ENCODE measurements at regions not wholly inside any gene's neighbourhood (a gene's known extent, or its start where the extent isn't known, plus 50 kb on each side); places are given as distances from the start of the nearest gene placed in this dataset.
"Not testable (repeated sequence)": the region's sequence is repeated elsewhere in the genome, so short reads cannot be mapped to it uniquely, and the experiment has no call there.

GRCh38 chrX:55919367-55920221, 202.0 kb downstream of the RRAGB start:
- in situ Hi-C loops (cut with MboI; ENCODE audit: low sequenced_read_pairs, unreplicated experiment), result loop anchor here (25.0 kb wide), 1 partner anchor 318 kb away; the partner anchor contains the start of gene KLF8
- DNase-seq (ENCODE audit: low spot score), result peak; percentile 20
- no peak for TF ChIP-seq CTCF (IDR thresholded peaks at IDR 0.05; ENCODE audit: borderline replicate concordance, control extremely low read depth, extremely low read depth, insufficient read depth, missing control alignments)

- no peak for DNase-seq (ENCODE audit: low spot score)
- no peak for TF ChIP-seq CTCF (IDR thresholded peaks at IDR 0.05; ENCODE audit: borderline replicate concordance, control extremely low read depth, extremely low read depth, insufficient read depth, missing control alignments)
- in situ Hi-C loops (cut with MboI; ENCODE audit: low sequenced_read_pairs, unreplicated experiment), result loop anchor here (25.0 kb wide), 1 partner anchor 313 kb away; the partner anchor contains the start of gene KLF8
Measured at GRCh38 chrX:55924574-55924973, 207.0 kb downstream of the RRAGB start.

- DNase-seq (ENCODE audit: low spot score); in situ Hi-C loops (cut with MboI; ENCODE audit: low sequenced_read_pairs, unreplicated experiment): not testable (repeated sequence)
Measured at GRCh38 chrX:55928529-55928928, 211.0 kb downstream of the RRAGB start.
